Astrocyte (in vitro differentiated cells and primary cell): ENCODE measurements at regions not wholly inside any gene's neighbourhood (a gene's known extent, or its start where the extent isn't known, plus 50 kb on each side); places are given as distances from the start of the nearest gene placed in this dataset.

Source experiments
- DNase-seq: peaks from one replicate; pipeline ENCODE4 v3.0.0-alpha.2; 2010; ENCODE audit warnings: low read depth
- FAIRE-seq: peaks from 2 replicates; lab custom pipeline; 2011; peaks lifted over from hg19 to GRCh38; lab: Jason Lieb, UNC
- H2AFZ ChIP-seq: 2 replicates; pipeline ENCODE4 v1.6.0; 2012; ENCODE audit warnings: low read depth, low read length, inconsistent platforms
- H3K27ac ChIP-seq: 2 replicates; pipeline ENCODE4 v1.5.1; 2011; ENCODE audit warnings: low read depth, low read length, inconsistent platforms
- H3K27me3 ChIP-seq: 2 replicates; pipeline ENCODE4 v1.6.0; 2011; ENCODE audit warnings: low read length, inconsistent platforms; ENCODE audit not compliant: insufficient read depth
- H3K36me3 ChIP-seq: 2 replicates; pipeline ENCODE4 v1.5.1; 2011; ENCODE audit warnings: low read length, inconsistent platforms; ENCODE audit not compliant: insufficient read depth
- H3K4me1 ChIP-seq: 2 replicates; pipeline ENCODE4 v1.5.1; 2011; ENCODE audit warnings: low read length, inconsistent platforms; ENCODE audit not compliant: insufficient read depth
- H3K4me2 ChIP-seq: 2 replicates; pipeline ENCODE4 v1.6.0; 2012; ENCODE audit warnings: low read length, inconsistent platforms
- H3K4me3 ChIP-seq: 2 replicates; pipeline ENCODE4 v1.5.1; 2011; ENCODE audit warnings: low read depth, mild to moderate bottlenecking, low read length, inconsistent platforms; ENCODE audit not compliant: insufficient read depth
- H3K79me2 ChIP-seq: 2 replicates; pipeline ENCODE4 v1.6.0; 2012; ENCODE audit warnings: mild to moderate bottlenecking, low read length, inconsistent platforms; ENCODE audit not compliant: insufficient read depth
- H3K9ac ChIP-seq: 2 replicates; pipeline ENCODE4 v1.6.0; 2012; ENCODE audit warnings: mild to moderate bottlenecking, low read length, inconsistent platforms
- H3K9me3 ChIP-seq: 2 replicates; pipeline ENCODE4 v1.5.1; 2012; ENCODE audit warnings: low read depth, mild to moderate bottlenecking, low read length, inconsistent platforms; ENCODE audit not compliant: insufficient read depth
- H4K20me1 ChIP-seq: 2 replicates; pipeline ENCODE4 v1.6.0; 2012; ENCODE audit warnings: low read length, inconsistent platforms; ENCODE audit not compliant: insufficient read depth
- H3K27ac Mint-ChIP-seq: one replicate; pipeline ENCODE4 v1.8.0; 2021; ENCODE audit warnings: mild to moderate bottlenecking, mixed read lengths; ENCODE audit not compliant: unreplicated experiment
- H3K27me3 Mint-ChIP-seq: one replicate; pipeline ENCODE4 v1.8.0; 2021; ENCODE audit warnings: low read depth, mixed read lengths; ENCODE audit not compliant: unreplicated experiment
- H3K36me3 Mint-ChIP-seq: one replicate; pipeline ENCODE4 v1.8.0; 2021; ENCODE audit warnings: low read depth, mixed read lengths; ENCODE audit not compliant: unreplicated experiment
- H3K4me1 Mint-ChIP-seq: one replicate; pipeline ENCODE4 v1.8.0; 2021; ENCODE audit warnings: low read depth, mixed read lengths; ENCODE audit not compliant: unreplicated experiment
- H3K4me3 Mint-ChIP-seq: one replicate; pipeline ENCODE4 v1.8.0; 2021; ENCODE audit warnings: mild to moderate bottlenecking, moderate library complexity, mixed read lengths; ENCODE audit not compliant: unreplicated experiment
- H3K9me3 Mint-ChIP-seq: one replicate; pipeline ENCODE4 v1.8.0; 2021; ENCODE audit warnings: mild to moderate bottlenecking, mixed read lengths; ENCODE audit not compliant: unreplicated experiment
- EZH2 ChIP-seq: IDR thresholded peaks from 2 replicates; pipeline ENCODE4 v1.6.1; 2012; ENCODE audit warnings: mild to moderate bottlenecking, low read length, inconsistent platforms; ENCODE audit not compliant: insufficient read depth
- TF ChIP-seq, protein P1 (sequence below): IDR thresholded peaks from 2 replicates; pipeline ENCODE4 v1.5.1; 2011; ENCODE audit warnings: low read depth, mild to moderate bottlenecking, inconsistent platforms, low read length, moderate library complexity; ENCODE audit not compliant: insufficient read depth

DNA sequence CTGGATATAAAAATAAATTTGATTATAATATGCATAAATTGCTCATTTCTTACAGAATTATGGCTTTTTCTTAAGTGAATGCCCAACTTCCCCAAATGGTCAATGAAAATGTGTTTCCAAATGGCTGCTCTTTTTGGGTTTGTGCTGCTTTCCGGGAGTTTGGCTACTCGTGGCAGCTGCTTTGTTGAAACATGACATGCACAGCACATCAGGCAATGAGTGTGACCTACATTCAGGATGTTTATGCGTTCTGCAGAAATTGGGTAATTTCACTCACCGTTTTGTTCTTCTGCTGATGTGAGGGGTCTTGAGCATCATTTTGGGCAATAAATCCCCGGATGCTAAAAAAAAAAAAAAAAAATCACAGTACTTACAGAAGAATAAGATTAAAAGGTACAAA, 825.0 kb upstream of the KLHL29 start:
- Histone ChIP-seq H4K20me1 (no peaks in the 10 kb centered on the region), H3K4me1 (no peaks in the 10 kb centered on the region), H3K4me3 (no peak overlapping the region), H3K27me3 (no peaks in the 10 kb centered on the region), H2AFZ (no peak overlapping the region), H3K27ac (no peak overlapping the region), H3K9me3 (no peaks in the 10 kb centered on the region), H3K4me2 (no peak overlapping the region), H3K9ac (no peak overlapping the region), H3K36me3 (no peaks in the 10 kb centered on the region), H3K79me2 (no peaks in the 10 kb centered on the region)
- FAIRE-seq (no peak), DNase-seq (no peak)
- TF ChIP-seq, protein P1, sequence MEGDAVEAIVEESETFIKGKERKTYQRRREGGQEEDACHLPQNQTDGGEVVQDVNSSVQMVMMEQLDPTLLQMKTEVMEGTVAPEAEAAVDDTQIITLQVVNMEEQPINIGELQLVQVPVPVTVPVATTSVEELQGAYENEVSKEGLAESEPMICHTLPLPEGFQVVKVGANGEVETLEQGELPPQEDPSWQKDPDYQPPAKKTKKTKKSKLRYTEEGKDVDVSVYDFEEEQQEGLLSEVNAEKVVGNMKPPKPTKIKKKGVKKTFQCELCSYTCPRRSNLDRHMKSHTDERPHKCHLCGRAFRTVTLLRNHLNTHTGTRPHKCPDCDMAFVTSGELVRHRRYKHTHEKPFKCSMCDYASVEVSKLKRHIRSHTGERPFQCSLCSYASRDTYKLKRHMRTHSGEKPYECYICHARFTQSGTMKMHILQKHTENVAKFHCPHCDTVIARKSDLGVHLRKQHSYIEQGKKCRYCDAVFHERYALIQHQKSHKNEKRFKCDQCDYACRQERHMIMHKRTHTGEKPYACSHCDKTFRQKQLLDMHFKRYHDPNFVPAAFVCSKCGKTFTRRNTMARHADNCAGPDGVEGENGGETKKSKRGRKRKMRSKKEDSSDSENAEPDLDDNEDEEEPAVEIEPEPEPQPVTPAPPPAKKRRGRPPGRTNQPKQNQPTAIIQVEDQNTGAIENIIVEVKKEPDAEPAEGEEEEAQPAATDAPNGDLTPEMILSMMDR = no peak
- no peak for TF ChIP-seq EZH2
- H3K9me3 Mint-ChIP-seq = no peaks in the 10 kb centered on the region
- no peak overlapping the region for H3K4me3 Mint-ChIP-seq
- no peaks in the 10 kb centered on the region for H3K36me3 Mint-ChIP-seq
- H3K27me3 Mint-ChIP-seq = no peaks in the 10 kb centered on the region
- no peaks in the 10 kb centered on the region for H3K4me1 Mint-ChIP-seq
- H3K27ac Mint-ChIP-seq = no peak overlapping the region

- peaks cover 19% of the 10 kb centered on the region for H3K9me3 Mint-ChIP-seq
- no peaks in the 10 kb centered on the region for H3K4me1 Mint-ChIP-seq
- Histone ChIP-seq H3K27me3 (no peaks in the 10 kb centered on the region), H3K27ac (no peak overlapping the region), H3K36me3 (no peaks in the 10 kb centered on the region), H3K9me3 (no peaks in the 10 kb centered on the region), H3K9ac (no peak overlapping the region), H3K79me2 (no peaks in the 10 kb centered on the region), H3K4me2 (no peak overlapping the region), H3K4me3 (no peak overlapping the region), H2AFZ (no peak overlapping the region), H4K20me1 (no peaks in the 10 kb centered on the region), H3K4me1 (no peaks in the 10 kb centered on the region)
- no peak for FAIRE-seq
- no peak for TF ChIP-seq EZH2
- TF ChIP-seq, protein P1 = no peak
- DNase-seq = no peak
- H3K27me3 Mint-ChIP-seq = no peaks in the 10 kb centered on the region
- H3K4me3 Mint-ChIP-seq = no peak overlapping the region
- peaks cover 3% of the 10 kb centered on the region for H3K36me3 Mint-ChIP-seq
- no peak overlapping the region for H3K27ac Mint-ChIP-seq
These were observed 805.6 kb upstream of the KLHL29 start for GRCh38 chr2:22579341-22579740.

- Mint-ChIP-seq H3K27me3 (no peaks in the 10 kb centered on the region), H3K9me3 (peaks cover 19% of the 10 kb centered on the region), H3K36me3 (peaks cover 3% of the 10 kb centered on the region), H3K27ac (no peak overlapping the region), H3K4me3 (no peak overlapping the region), H3K4me1 (no peaks in the 10 kb centered on the region)
- FAIRE-seq (no peak), DNase-seq (no peak)
- no peak overlapping the region for H3K9ac ChIP-seq
- H3K27me3 ChIP-seq = no peaks in the 10 kb centered on the region
- no peak overlapping the region for H3K4me2 ChIP-seq
- no peak overlapping the region for H3K27ac ChIP-seq
- TF ChIP-seq, protein P1 = no peak
- TF ChIP-seq EZH2 = no peak
- no peaks in the 10 kb centered on the region for H3K79me2 ChIP-seq
- H3K4me3 ChIP-seq = no peak overlapping the region
- no peaks in the 10 kb centered on the region for H3K36me3 ChIP-seq
- no peaks in the 10 kb centered on the region for H3K4me1 ChIP-seq
- H4K20me1 ChIP-seq = no peaks in the 10 kb centered on the region
- no peak overlapping the region for H2AFZ ChIP-seq
- peaks cover 3% of the 10 kb centered on the region for H3K9me3 ChIP-seq
These were observed 802.9 kb upstream of the KLHL29 start for GRCh38 chr2:22582107-22582506.
